Body of pancreas (tissue), 4 donors: ENCODE measurements at regions not wholly inside any gene's neighbourhood (a gene's known extent, or its start where the extent isn't known, plus 50 kb on each side); places are given as distances from the start of the nearest gene placed in this dataset.

ENCODE experiments used
- ATAC-seq: fragments of 150-250 bp; one replicate; pipeline ENCODE4 v1.9.1; 2016
- DNase-seq, 4 donors: peaks; one replicate each; pipeline ENCODE4 v3.0.0-alpha.2; 2019
- H3K27ac ChIP-seq, 4 donors: fragments of 200-600 bp; sonication (generic); 1 replicate in 3 of 4; 2 replicates in 1 of 4; pipeline versions ENCODE4 v1.5.1 to v1.6.1; 2016 to 2019; ENCODE audit warnings: mild to moderate bottlenecking in 1 of 4, mixed read lengths in 1 of 4, moderate library complexity in 1 of 4
- H3K27me3 ChIP-seq, 2 donors: fragments of 200-600 bp; sonication (generic); one replicate each; pipeline ENCODE4 v1.6.0; 2016; ENCODE audit warnings: mild to moderate bottlenecking in 1 of 2
- H3K36me3 ChIP-seq, 2 donors: fragments of 200-600 bp; sonication (generic); replicated peaks in 1 of 2; 2 replicates each; pipeline ENCODE4 v1.5.1; 2016; ENCODE audit warnings: low read depth in 2 of 2; ENCODE audit not compliant: insufficient read depth in 1 of 2
- H3K4me1 ChIP-seq: fragments of 200-600 bp; sonication (generic); one replicate; pipeline ENCODE4 v1.6.0; 2016
- H3K4me3 ChIP-seq, 2 donors: fragments of 200-600 bp; sonication (generic); 1 replicate in 1 of 2; 2 replicates in 1 of 2; pipeline ENCODE4 v1.5.1; 2016 to 2019
- H3K9me3 ChIP-seq, 3 donors: fragments of 200-600 bp; sonication (generic); 1 replicate in 2 of 3; 2 replicates in 1 of 3; pipeline ENCODE4 v1.5.1; 2016
- POLR2A ChIP-seq, 3 donors: fragments of 450-650 bp; IDR thresholded peaks; one replicate each; pipeline ENCODE4 v1.6.1; 2016; ENCODE audit warnings: antibody characterized with exemption in 3 of 3, mild to moderate bottlenecking in 2 of 3
- WGBS, 2 donors: methylation state at CpG; one replicate each; pipeline ENCODE4 v1.1.5; 2017; 5-methylcytosine and 5-hydroxymethylcytosine counted together
- intact Hi-C: fragments of 100-400 bp; cut with DNase I; formaldehyde crosslinking; loops from one replicate; pipeline ENCODE4 v1.15.1; 2023
- TF ChIP-seq, protein P1 (sequence below), 7 experiments: fragments of 450-650 bp in 4 of 7; fragments of 200-600 bp in 3 of 7; sonication (generic) in 3 of 7; IDR thresholded peaks; one replicate each; pipeline ENCODE4 v1.5.1; 2016 to 2019; ENCODE audit warnings: antibody characterized with exemption in 7 of 7

DNA sequence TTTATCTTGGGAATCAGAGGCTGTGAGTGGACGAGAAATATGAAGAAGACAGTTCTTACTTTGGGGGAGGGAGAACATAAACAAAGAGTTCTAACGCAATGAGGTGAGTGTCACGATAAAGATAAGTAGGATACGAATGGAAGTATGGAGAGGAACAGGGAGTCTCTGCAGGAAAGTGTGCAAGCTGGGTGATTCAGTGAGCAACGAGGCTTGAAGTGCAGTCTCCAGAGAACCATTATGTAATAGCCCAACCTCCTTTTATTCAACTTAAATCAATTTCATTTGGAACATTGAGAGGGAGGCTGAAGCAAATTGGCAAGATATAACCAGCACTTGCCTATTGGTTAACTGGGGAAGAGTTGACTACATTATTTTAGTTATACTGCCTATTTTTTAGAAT lies 99.3 kb upstream of the PLD5 start:
- no peak for DNase-seq
- ATAC-seq = no peak
- TF ChIP-seq, protein P1, sequence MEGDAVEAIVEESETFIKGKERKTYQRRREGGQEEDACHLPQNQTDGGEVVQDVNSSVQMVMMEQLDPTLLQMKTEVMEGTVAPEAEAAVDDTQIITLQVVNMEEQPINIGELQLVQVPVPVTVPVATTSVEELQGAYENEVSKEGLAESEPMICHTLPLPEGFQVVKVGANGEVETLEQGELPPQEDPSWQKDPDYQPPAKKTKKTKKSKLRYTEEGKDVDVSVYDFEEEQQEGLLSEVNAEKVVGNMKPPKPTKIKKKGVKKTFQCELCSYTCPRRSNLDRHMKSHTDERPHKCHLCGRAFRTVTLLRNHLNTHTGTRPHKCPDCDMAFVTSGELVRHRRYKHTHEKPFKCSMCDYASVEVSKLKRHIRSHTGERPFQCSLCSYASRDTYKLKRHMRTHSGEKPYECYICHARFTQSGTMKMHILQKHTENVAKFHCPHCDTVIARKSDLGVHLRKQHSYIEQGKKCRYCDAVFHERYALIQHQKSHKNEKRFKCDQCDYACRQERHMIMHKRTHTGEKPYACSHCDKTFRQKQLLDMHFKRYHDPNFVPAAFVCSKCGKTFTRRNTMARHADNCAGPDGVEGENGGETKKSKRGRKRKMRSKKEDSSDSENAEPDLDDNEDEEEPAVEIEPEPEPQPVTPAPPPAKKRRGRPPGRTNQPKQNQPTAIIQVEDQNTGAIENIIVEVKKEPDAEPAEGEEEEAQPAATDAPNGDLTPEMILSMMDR (IDR thresholded peaks at IDR 0.05) = no peak
- no peak for TF ChIP-seq POLR2A (IDR thresholded peaks at IDR 0.05)
- 46 to 48% methylated on average over 5 of the region's 5 CpGs for WGBS, 2 donors
- no peaks in the 10 kb centered on the region for H3K9me3 ChIP-seq
- H3K4me3 ChIP-seq = no peak overlapping the region
- no peaks in the 10 kb centered on the region for H3K27me3 ChIP-seq
- H3K27ac ChIP-seq = no peak overlapping the region
- intact Hi-C loops = no loop called here
- H3K36me3 ChIP-seq = no peaks in the 10 kb centered on the region
- H3K4me1 ChIP-seq = no peaks in the 10 kb centered on the region

DNA sequence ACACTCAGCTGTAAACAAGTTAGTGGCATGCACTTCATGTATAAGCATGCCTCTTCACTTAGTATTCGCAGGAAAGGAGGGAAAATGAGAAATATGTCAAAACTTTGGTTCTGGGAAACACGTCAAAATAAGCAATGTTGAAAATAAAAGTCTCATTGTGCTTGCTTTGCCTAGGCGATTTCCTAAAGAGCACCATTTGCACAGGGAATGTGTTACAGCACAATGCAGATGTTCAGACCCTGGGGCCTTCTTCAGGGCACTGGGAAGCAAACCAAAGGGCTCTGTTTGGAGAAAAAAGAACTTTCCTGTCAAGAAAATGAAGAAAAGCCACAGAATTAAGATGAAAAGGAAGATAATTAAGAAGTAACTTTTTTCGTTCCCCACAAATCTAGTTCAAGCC lies 98.6 kb upstream of the PLD5 start:
- TF ChIP-seq, protein P1 (IDR thresholded peaks at IDR 0.05) = no peak
- TF ChIP-seq POLR2A (IDR thresholded peaks at IDR 0.05) = no peak
- H3K9me3 ChIP-seq = no peaks in the 10 kb centered on the region
- DNase-seq (no peak), ATAC-seq (no peak)
- H3K27me3 ChIP-seq = no peaks in the 10 kb centered on the region
- no peaks in the 10 kb centered on the region for H3K36me3 ChIP-seq
- intact Hi-C loops = no loop called here
- no peak overlapping the region for H3K4me3 ChIP-seq
- H3K27ac ChIP-seq = no peak overlapping the region
- no peaks in the 10 kb centered on the region for H3K4me1 ChIP-seq
- 32 to 46% methylated on average over 4 of the region's 4 CpGs for WGBS, 2 donors

DNA sequence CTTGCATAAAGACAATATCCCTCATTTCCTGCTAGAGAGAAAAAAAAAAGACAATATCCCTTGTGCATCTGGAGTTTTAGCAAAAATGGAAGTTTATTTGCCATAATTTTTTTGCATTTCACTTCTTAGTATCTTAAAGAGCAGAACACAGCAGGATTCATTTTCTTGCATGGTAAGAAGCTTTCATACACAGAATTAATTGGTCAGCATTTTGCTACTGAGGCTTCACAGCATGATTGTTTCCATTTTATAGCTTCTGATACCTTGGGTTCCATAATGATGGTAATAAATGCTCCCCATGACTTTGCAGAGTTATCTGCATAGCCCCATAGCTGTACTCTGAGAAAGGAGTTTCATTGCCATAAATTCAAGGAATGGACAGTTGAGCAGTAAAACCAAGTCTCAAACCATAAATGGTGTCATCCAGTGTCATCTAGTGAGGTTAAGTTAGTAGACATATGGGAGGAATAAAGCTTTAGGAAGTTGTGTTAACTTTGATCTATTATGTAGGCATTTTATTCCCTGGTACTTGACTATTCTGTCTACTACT lies 88.8 kb upstream of the PLD5 start:
- no peak overlapping the region for H3K4me3 ChIP-seq
- intact Hi-C loops = no loop called here
- DNase-seq (no peak), ATAC-seq (no peak)
- no peaks in the 10 kb centered on the region for H3K4me1 ChIP-seq
- no peaks in the 10 kb centered on the region for H3K36me3 ChIP-seq
- no peaks in the 10 kb centered on the region for H3K27me3 ChIP-seq
- TF ChIP-seq POLR2A (IDR thresholded peaks at IDR 0.05) = no peak
- TF ChIP-seq, protein P1 (IDR thresholded peaks at IDR 0.05) = no peak
- H3K27ac ChIP-seq = no peak overlapping the region
- H3K9me3 ChIP-seq = no peaks in the 10 kb centered on the region

DNA sequence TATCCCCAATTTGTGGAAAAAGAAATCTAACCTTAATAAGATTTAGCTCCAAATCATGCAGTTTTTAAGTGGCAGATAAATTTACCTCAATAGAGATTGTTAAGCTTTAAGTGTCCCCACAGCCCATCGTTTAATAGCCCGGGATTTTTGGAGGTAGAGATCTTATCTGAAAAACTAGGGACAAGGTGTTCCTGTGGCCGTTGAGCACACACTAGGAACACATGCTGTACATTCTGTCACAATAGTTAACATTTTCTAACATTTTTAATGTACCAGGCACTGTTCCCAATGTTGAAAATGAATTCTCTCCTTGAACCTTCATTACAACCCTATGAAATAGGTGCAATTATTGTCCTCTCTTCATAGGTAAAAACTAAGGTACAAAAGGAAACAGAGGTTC lies 85.7 kb upstream of the PLD5 start:
- WGBS, 2 donors = 54 to 57% methylated on average over 3 of the region's 3 CpGs
- no peak for ATAC-seq
- no peak for DNase-seq
- H3K36me3 ChIP-seq = no peaks in the 10 kb centered on the region
- H3K9me3 ChIP-seq = no peaks in the 10 kb centered on the region
- intact Hi-C loops = no loop called here
- H3K27me3 ChIP-seq = no peaks in the 10 kb centered on the region
- no peak overlapping the region for H3K4me3 ChIP-seq
- TF ChIP-seq, protein P1 (IDR thresholded peaks at IDR 0.05) = no peak
- TF ChIP-seq POLR2A (IDR thresholded peaks at IDR 0.05) = no peak
- no peak overlapping the region for H3K27ac ChIP-seq
- no peaks in the 10 kb centered on the region for H3K4me1 ChIP-seq

DNA sequence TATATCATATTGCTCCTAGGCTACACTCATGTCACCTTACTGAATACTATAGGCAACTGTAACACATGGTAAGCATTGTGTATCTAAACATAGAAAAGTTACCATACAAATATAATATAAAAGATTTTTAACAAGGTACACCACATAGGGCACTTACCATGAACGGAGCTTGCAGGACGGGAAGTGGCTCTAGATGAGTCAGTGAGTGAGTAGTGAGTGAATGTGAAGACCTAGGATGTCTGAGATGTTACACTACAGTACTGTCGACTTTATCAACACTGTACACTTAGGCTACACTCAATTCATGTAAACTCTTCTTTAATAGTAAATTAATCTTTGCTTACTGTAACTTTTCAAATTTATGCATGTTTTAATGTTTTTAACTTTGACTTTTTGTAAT lies 81.0 kb upstream of the PLD5 start:
- TF ChIP-seq POLR2A (IDR thresholded peaks at IDR 0.05) = no peak
- TF ChIP-seq, protein P1 (IDR thresholded peaks at IDR 0.05) = no peak
- ATAC-seq = no peak

More for the DNA sequence above, 81.0 kb upstream of the PLD5 start:
- no peaks in the 10 kb centered on the region for H3K36me3 ChIP-seq
- H3K9me3 ChIP-seq = no peaks in the 10 kb centered on the region
- no peaks in the 10 kb centered on the region for H3K4me1 ChIP-seq
- no peak for DNase-seq
- WGBS, 2 donors = 41 to 64% methylated on average over 3 of the region's 3 CpGs
- no peaks in the 10 kb centered on the region for H3K27me3 ChIP-seq
- H3K4me3 ChIP-seq = no peak overlapping the region
- intact Hi-C loops = no loop called here
- no peak overlapping the region for H3K27ac ChIP-seq
